ENCODE measurements at regions not wholly inside any gene's neighbourhood (a gene's known extent, or its start where the extent isn't known, plus 50 kb on each side); places are given as distances from the start of the nearest gene placed in this dataset.
"Not testable (repeated sequence)": the region's sequence is repeated elsewhere in the genome, so short reads cannot be mapped to it uniquely, and the experiment has no call there.

GRCh38 chr11:90423378-90423777 lies 200.5 kb upstream of the CHORDC1 start:
- no peak for DNase-seq (ENCODE audit: low spot score)

GRCh38 chr11:90422787-90423186 lies 199.9 kb upstream of the CHORDC1 start:
- DNase-seq (ENCODE audit: low spot score), result not testable (repeated sequence)

- no peak for DNase-seq (ENCODE audit: low spot score)
Observed at GRCh38 chr11:90414221-90414620, 191.4 kb upstream of the CHORDC1 start.

GRCh38 chr11:90407350-90407749 lies 184.5 kb upstream of the CHORDC1 start:
- no peak for DNase-seq (ENCODE audit: low spot score)

- DNase-seq (ENCODE audit: low spot score), result no peak
Observed at GRCh38 chr11:90392692-90393091, 169.8 kb upstream of the CHORDC1 start.

GRCh38 chr11:90391756-90392155 lies 168.9 kb upstream of the CHORDC1 start:
- DNase-seq (ENCODE audit: low spot score), result no peak

GRCh38 chr11:90380206-90380605 lies 157.4 kb upstream of the CHORDC1 start:
- DNase-seq (ENCODE audit: low spot score), result no peak

GRCh38 chr11:90373971-90374370 lies 151.1 kb upstream of the CHORDC1 start:
- no peak for DNase-seq (ENCODE audit: low spot score)

- no peak for DNase-seq (ENCODE audit: low spot score)
Observed at GRCh38 chr11:90364527-90364926, 141.7 kb upstream of the CHORDC1 start.

- no peak for DNase-seq (ENCODE audit: low spot score)
Observed at GRCh38 chr11:90363739-90364138, 140.9 kb upstream of the CHORDC1 start.

GRCh38 chr11:90355200-90355599 lies 132.4 kb upstream of the CHORDC1 start:
- no peak for DNase-seq (ENCODE audit: low spot score)

- DNase-seq (ENCODE audit: low spot score), result no peak
Observed at GRCh38 chr11:90349731-90350130, 126.9 kb upstream of the CHORDC1 start.

GRCh38 chr11:90344546-90344945 lies 121.7 kb upstream of the CHORDC1 start:
- DNase-seq (ENCODE audit: low spot score), result no peak

GRCh38 chr11:90343673-90344072 lies 120.8 kb upstream of the CHORDC1 start:
- DNase-seq (ENCODE audit: low spot score), result no peak

- peak; percentile 11 for DNase-seq (ENCODE audit: low spot score)
Observed at GRCh38 chr11:90341986-90342385, 119.1 kb upstream of the CHORDC1 start.

GRCh38 chr11:90332415-90332814 lies 109.6 kb upstream of the CHORDC1 start:
- DNase-seq (ENCODE audit: low spot score), result no peak

- DNase-seq (ENCODE audit: low spot score), result no peak
Observed at GRCh38 chr11:90330632-90331031, 107.8 kb upstream of the CHORDC1 start.

- DNase-seq (ENCODE audit: low spot score), result no peak
Observed at GRCh38 chr11:90329043-90329442, 106.2 kb upstream of the CHORDC1 start.

- no peak for DNase-seq (ENCODE audit: low spot score)
Observed at GRCh38 chr11:90326647-90327046, 103.8 kb upstream of the CHORDC1 start.

GRCh38 chr11:90323289-90323688 lies 100.4 kb upstream of the CHORDC1 start:
- DNase-seq (ENCODE audit: low spot score), result no peak

GRCh38 chr11:90321018-90321417 lies 98.2 kb upstream of the CHORDC1 start:
- no peak for DNase-seq (ENCODE audit: low spot score)

GRCh38 chr11:90318651-90319050 lies 95.8 kb upstream of the CHORDC1 start:
- no peak for DNase-seq (ENCODE audit: low spot score)

GRCh38 chr11:90310210-90310609 lies 87.4 kb upstream of the CHORDC1 start:
- no peak for DNase-seq (ENCODE audit: low spot score)

- DNase-seq (ENCODE audit: low spot score), result no peak
Observed at GRCh38 chr11:90309693-90310092, 86.8 kb upstream of the CHORDC1 start.

- no peak for DNase-seq (ENCODE audit: low spot score)
Observed at GRCh38 chr11:90294526-90294925, 71.7 kb upstream of the CHORDC1 start.

Data from iPS-NIHi11 (cell line).